ENCODE measurements at regions not wholly inside any gene's neighbourhood (a gene's known extent, or its start where the extent isn't known, plus 50 kb on each side); places are given as distances from the start of the nearest gene placed in this dataset.

DNA sequence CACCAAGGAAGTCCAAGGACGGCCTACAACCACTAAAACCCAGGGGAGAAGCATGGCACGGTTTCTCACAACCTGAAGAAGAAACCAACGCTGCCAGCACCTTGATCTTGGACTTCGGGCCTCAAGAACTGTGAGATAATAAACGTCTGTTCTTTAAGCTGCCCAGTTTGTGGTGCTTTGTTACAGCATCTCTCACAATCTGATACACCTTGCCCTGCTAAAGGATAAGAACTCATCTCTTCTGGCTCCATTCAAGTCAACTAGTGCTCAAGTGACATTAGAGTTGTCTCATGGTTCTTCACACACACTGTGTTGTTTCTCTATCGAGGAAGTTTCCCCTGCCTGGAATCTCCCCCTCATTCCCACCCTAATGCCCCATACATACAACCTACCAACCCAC is 314.4 kb upstream of the RUNX1 start:
- Mint-ChIP-seq H3K36me3 (ENCODE audit: low read depth) (no peaks in the 10 kb centered on the region), H3K9me3 (no peaks in the 10 kb centered on the region), H3K4me3 (no peak overlapping the region), H3K27ac (peak overlapping the region; percentile 33), H3K27me3 (peaks cover 4% of the 10 kb centered on the region), H3K4me1 (ENCODE audit: low read depth) (peaks cover 4% of the 10 kb centered on the region)

- Mint-ChIP-seq H3K4me1 (ENCODE audit: low read depth) (peaks cover 14% of the 10 kb centered on the region), H3K27ac (no peak overlapping the region), H3K9me3 (peaks cover 2% of the 10 kb centered on the region), H3K36me3 (ENCODE audit: low read depth) (no peaks in the 10 kb centered on the region), H3K27me3 (peaks cover 4% of the 10 kb centered on the region), H3K4me3 (no peak overlapping the region)
These were observed 312.9 kb upstream of the RUNX1 start for GRCh38 chr21:35361988-35362387.

GRCh38 chr21:35360870-35361570 is 311.9 kb upstream of the RUNX1 start:
- Mint-ChIP-seq H3K4me1 (ENCODE audit: low read depth) (peaks cover 18% of the 10 kb centered on the region), H3K27me3 (peaks cover 4% of the 10 kb centered on the region), H3K4me3 (no peak overlapping the region)

GRCh38 chr21:35359076-35359475 is 310.0 kb upstream of the RUNX1 start:
- peaks cover 16% of the 10 kb centered on the region for H3K4me1 Mint-ChIP-seq (ENCODE audit: low read depth)
- no peak overlapping the region for H3K27ac Mint-ChIP-seq
- H3K36me3 Mint-ChIP-seq (ENCODE audit: low read depth) = no peaks in the 10 kb centered on the region
- peaks cover 4% of the 10 kb centered on the region for H3K27me3 Mint-ChIP-seq
- peaks cover 5% of the 10 kb centered on the region for H3K9me3 Mint-ChIP-seq
- no peak overlapping the region for H3K4me3 Mint-ChIP-seq

More at GRCh38 chr21:35360870-35361570, 311.9 kb upstream of the RUNX1 start:
- no peaks in the 10 kb centered on the region for H3K36me3 Mint-ChIP-seq (ENCODE audit: low read depth)
- H3K9me3 Mint-ChIP-seq = peaks cover 5% of the 10 kb centered on the region
- no peak overlapping the region for H3K27ac Mint-ChIP-seq

- H3K9me3 Mint-ChIP-seq = peaks cover 5% of the 10 kb centered on the region
- H3K27ac Mint-ChIP-seq = peak overlapping the region; percentile 91
- H3K27me3 Mint-ChIP-seq = peaks cover 4% of the 10 kb centered on the region
- no peaks in the 10 kb centered on the region for H3K36me3 Mint-ChIP-seq (ENCODE audit: low read depth)
- H3K4me3 Mint-ChIP-seq = no peak overlapping the region
- peaks cover 16% of the 10 kb centered on the region for H3K4me1 Mint-ChIP-seq (ENCODE audit: low read depth)
These were observed 308.9 kb upstream of the RUNX1 start for GRCh38 chr21:35358008-35358407.

GRCh38 chr21:35357041-35357780 is 308.1 kb upstream of the RUNX1 start:
- H3K27me3 Mint-ChIP-seq = peaks cover 4% of the 10 kb centered on the region
- no peak overlapping the region for H3K4me3 Mint-ChIP-seq
- peaks cover 5% of the 10 kb centered on the region for H3K9me3 Mint-ChIP-seq
- peak overlapping the region; percentile 91 for H3K27ac Mint-ChIP-seq
- H3K4me1 Mint-ChIP-seq (ENCODE audit: low read depth) = peaks cover 22% of the 10 kb centered on the region
- no peaks in the 10 kb centered on the region for H3K36me3 Mint-ChIP-seq (ENCODE audit: low read depth)

- no peaks in the 10 kb centered on the region for H3K27me3 Mint-ChIP-seq
- H3K4me1 Mint-ChIP-seq (ENCODE audit: low read depth) = peaks cover 41% of the 10 kb centered on the region
- H3K9me3 Mint-ChIP-seq = peaks cover 5% of the 10 kb centered on the region
- H3K27ac Mint-ChIP-seq = no peak overlapping the region
- no peaks in the 10 kb centered on the region for H3K36me3 Mint-ChIP-seq (ENCODE audit: low read depth)
- no peak overlapping the region for H3K4me3 Mint-ChIP-seq
These were observed 305.0 kb upstream of the RUNX1 start for GRCh38 chr21:35354078-35354477.

- H3K27ac Mint-ChIP-seq = peak overlapping the region; percentile 51
- H3K9me3 Mint-ChIP-seq = peaks cover 5% of the 10 kb centered on the region
- peaks cover 39% of the 10 kb centered on the region for H3K4me1 Mint-ChIP-seq (ENCODE audit: low read depth)
- H3K4me3 Mint-ChIP-seq = no peak overlapping the region
- no peaks in the 10 kb centered on the region for H3K27me3 Mint-ChIP-seq
- H3K36me3 Mint-ChIP-seq (ENCODE audit: low read depth) = no peaks in the 10 kb centered on the region
These were observed 303.7 kb upstream of the RUNX1 start for GRCh38 chr21:35352793-35353192.

DNA sequence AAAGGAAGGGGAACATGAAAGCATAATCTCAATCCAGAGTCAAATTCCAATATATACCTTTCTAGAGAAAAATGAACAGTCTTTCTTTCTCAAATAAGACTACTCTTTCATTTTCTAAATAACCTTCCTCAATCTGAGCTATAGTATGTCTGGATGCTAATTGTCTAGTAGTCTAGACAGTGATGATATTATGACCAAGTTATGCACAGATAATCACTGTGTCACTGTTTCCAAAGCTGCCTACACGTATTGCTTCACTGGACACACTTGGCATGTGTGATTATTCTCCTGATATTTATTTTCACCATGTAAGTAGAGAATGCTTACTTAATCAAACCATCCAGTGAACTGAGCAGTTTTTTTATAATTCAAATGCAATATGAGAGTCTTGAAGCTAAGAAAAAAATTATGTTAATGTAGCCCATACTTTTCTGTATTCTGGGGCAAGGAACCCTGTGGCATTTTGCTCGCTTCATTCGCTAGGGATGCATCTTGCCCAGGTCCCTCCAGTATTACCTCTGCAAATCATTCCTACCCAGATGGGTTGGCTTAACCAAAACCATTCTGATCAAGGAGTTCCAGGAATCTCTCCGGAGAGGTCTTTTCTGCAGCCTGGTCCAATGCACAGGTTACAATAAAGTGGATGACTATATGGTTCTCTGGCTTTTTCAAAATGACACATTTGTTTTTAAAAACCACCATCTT is 303.1 kb upstream of the RUNX1 start:
- peaks cover 33% of the 10 kb centered on the region for H3K4me1 Mint-ChIP-seq (ENCODE audit: low read depth)
- H3K4me3 Mint-ChIP-seq = no peak overlapping the region
- peaks cover 10% of the 10 kb centered on the region for H3K9me3 Mint-ChIP-seq
- no peaks in the 10 kb centered on the region for H3K36me3 Mint-ChIP-seq (ENCODE audit: low read depth)
- H3K27ac Mint-ChIP-seq = peak overlapping the region; percentile 51
- H3K27me3 Mint-ChIP-seq = peaks cover 5% of the 10 kb centered on the region

GRCh38 chr21:35351434-35351833 is 302.3 kb upstream of the RUNX1 start:
- Mint-ChIP-seq H3K27me3 (peaks cover 7% of the 10 kb centered on the region), H3K27ac (peak overlapping the region; percentile 68), H3K9me3 (peaks cover 10% of the 10 kb centered on the region), H3K36me3 (ENCODE audit: low read depth) (no peaks in the 10 kb centered on the region), H3K4me1 (ENCODE audit: low read depth) (peaks cover 28% of the 10 kb centered on the region), H3K4me3 (no peak overlapping the region)

- Mint-ChIP-seq H3K9me3 (peaks cover 10% of the 10 kb centered on the region), H3K4me1 (ENCODE audit: low read depth) (peaks cover 29% of the 10 kb centered on the region), H3K27ac (peak overlapping the region; percentile 68), H3K36me3 (ENCODE audit: low read depth) (no peaks in the 10 kb centered on the region), H3K4me3 (no peak overlapping the region), H3K27me3 (peaks cover 7% of the 10 kb centered on the region)
These were observed 301.9 kb upstream of the RUNX1 start for GRCh38 chr21:35350965-35351364.

GRCh38 chr21:35349376-35350080 is 300.4 kb upstream of the RUNX1 start:
- Mint-ChIP-seq H3K4me1 (ENCODE audit: low read depth) (peaks cover 35% of the 10 kb centered on the region), H3K4me3 (no peak overlapping the region), H3K27me3 (peaks cover 7% of the 10 kb centered on the region), H3K9me3 (peaks cover 13% of the 10 kb centered on the region), H3K27ac (no peak overlapping the region), H3K36me3 (ENCODE audit: low read depth) (peaks cover 4% of the 10 kb centered on the region)

DNA sequence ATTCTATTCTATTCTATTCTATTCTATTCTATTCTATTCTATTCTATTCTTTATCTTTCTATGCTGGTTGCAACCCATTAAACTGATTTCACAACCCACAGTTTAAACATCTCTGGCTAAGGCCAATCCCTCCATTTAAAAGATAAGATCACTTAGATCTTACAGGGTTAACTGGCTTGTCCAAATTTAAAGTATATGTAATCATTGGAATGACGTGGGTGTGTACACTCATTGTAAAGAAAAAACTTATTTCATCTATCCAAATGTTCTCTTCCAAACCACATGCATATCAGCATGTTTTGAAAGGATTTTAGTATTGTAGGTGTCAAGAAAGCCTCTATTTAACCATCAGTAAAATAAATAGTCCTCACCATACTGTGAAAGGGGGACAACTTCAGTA is 299.6 kb upstream of the RUNX1 start:
- H3K36me3 Mint-ChIP-seq (ENCODE audit: low read depth) = peaks cover 5% of the 10 kb centered on the region
- H3K4me3 Mint-ChIP-seq = no peak overlapping the region
- H3K4me1 Mint-ChIP-seq (ENCODE audit: low read depth) = peaks cover 43% of the 10 kb centered on the region
- peaks cover 14% of the 10 kb centered on the region for H3K9me3 Mint-ChIP-seq
- H3K27ac Mint-ChIP-seq = no peak overlapping the region
- peaks cover 7% of the 10 kb centered on the region for H3K27me3 Mint-ChIP-seq

DNA sequence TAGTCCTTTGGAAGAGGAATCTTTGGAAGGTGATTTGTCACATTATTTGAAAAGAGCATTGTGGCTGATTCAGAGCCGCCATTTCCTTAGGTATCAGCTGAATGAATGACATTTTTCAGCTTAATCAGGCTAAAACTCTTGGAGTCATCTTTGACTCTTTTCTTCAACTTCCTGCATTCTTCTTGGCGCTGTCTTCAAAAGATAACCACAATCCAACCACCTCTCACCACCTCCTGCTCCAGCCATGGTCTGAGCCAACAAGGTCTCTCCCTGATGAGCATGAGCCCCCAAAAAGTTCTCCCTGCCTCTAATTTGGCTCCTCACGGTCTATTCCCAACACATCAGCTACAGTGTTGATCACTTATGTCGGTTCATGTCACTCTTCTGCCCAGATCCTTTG is 297.6 kb upstream of the RUNX1 start:
- Mint-ChIP-seq H3K27me3 (peaks cover 7% of the 10 kb centered on the region), H3K4me3 (no peak overlapping the region), H3K4me1 (ENCODE audit: low read depth) (peaks cover 52% of the 10 kb centered on the region), H3K9me3 (peaks cover 14% of the 10 kb centered on the region), H3K27ac (peak overlapping the region; percentile 1), H3K36me3 (ENCODE audit: low read depth) (peaks cover 5% of the 10 kb centered on the region)
